K562 (cell line): ENCODE measurements at regions not wholly inside any gene's neighbourhood (a gene's known extent, or its start where the extent isn't known, plus 50 kb on each side); places are given as distances from the start of the nearest gene placed in this dataset.
A peak's percentile ranks its signal among the peaks of the same experiment; 100 is the strongest.

Source experiments
- CEBPB ChIP-seq: fragments of 450-650 bp; IDR thresholded peaks from 2 replicates; pipeline ENCODE4 v1.6.1; 2016; ENCODE audit warnings: missing genetic modification characterization, missing compliant biosample characterization
- NFIC ChIP-seq: fragments of 450-650 bp; IDR thresholded peaks from 2 replicates; pipeline ENCODE4 v1.6.1; 2017; ENCODE audit warnings: mild to moderate bottlenecking, inconsistent platforms
- RCOR1 ChIP-seq, 2 experiments: IDR thresholded peaks; 2 replicates each; pipeline ENCODE4 v1.6.1; 2012; ENCODE audit warnings: low read depth in 2 of 2, low read length in 2 of 2, borderline replicate concordance in 1 of 2, improper control_type of control experiment in 1 of 2
- U2AF2 ChIP-seq: fragments of 200-400 bp; formaldehyde crosslinking; optimal IDR thresholded peaks from 2 replicates; pipeline ENCODE3; 2017; ENCODE audit warnings: low read depth, mild to moderate bottlenecking, low read length
- ZKSCAN8 ChIP-seq: fragments of 200-800 bp; sonication (Bioruptor generic); IDR thresholded peaks from 2 replicates; pipeline ENCODE4 v1.6.1; 2016; ENCODE audit warnings: missing genetic modification characterization, missing compliant biosample characterization
- ZNF121 ChIP-seq: sonication (generic); formaldehyde crosslinking; conservative IDR thresholded peaks from 2 replicates; pipeline ENCODE4 v1.8.0; 2022; ENCODE audit warnings: missing genetic modification reagents
- TF ChIP-seq, protein P1 (sequence below): fragments of 450-650 bp; IDR thresholded peaks from one replicate; pipeline ENCODE4 v1.6.1; 2018; ENCODE audit warnings: mild to moderate bottlenecking, moderate library complexity; ENCODE audit not compliant: partially characterized antibody
- TF ChIP-seq, protein P2 (sequence below), 3 experiments: IDR thresholded peaks in 2 of 3; conservative IDR thresholded peaks in 1 of 3; 2 replicates each; pipeline ENCODE4 v1.5.1; 2011 to 2012; ENCODE audit warnings: low read length in 3 of 3, mild to moderate bottlenecking in 3 of 3, control low read depth in 2 of 3, improper control_type of control experiment in 1 of 3, inconsistent platforms in 1 of 3, low read depth in 1 of 3, mixed read lengths in 1 of 3, moderate library complexity in 1 of 3; ENCODE audit not compliant: insufficient read depth in 2 of 3
- TF ChIP-seq, protein P3 (sequence below): IDR thresholded peaks from 3 replicates; pipeline ENCODE4 v1.6.1; 2011; ENCODE audit warnings: borderline replicate concordance, mild to moderate bottlenecking, moderate library complexity; ENCODE audit not compliant: insufficient read length; ENCODE audit errors: extremely low read depth
- TF ChIP-seq, protein P4 (sequence below): sonication (generic); formaldehyde crosslinking; IDR thresholded peaks from 2 replicates; pipeline ENCODE4 v1.8.1; 2023; ENCODE audit warnings: missing genetic modification reagents, mild to moderate bottlenecking, borderline replicate concordance
- TF ChIP-seq, protein P5 (sequence below): fragments of 450-650 bp; IDR thresholded peaks from 2 replicates; pipeline ENCODE4 v1.6.1; 2018; ENCODE audit not compliant: partially characterized antibody

DNA sequence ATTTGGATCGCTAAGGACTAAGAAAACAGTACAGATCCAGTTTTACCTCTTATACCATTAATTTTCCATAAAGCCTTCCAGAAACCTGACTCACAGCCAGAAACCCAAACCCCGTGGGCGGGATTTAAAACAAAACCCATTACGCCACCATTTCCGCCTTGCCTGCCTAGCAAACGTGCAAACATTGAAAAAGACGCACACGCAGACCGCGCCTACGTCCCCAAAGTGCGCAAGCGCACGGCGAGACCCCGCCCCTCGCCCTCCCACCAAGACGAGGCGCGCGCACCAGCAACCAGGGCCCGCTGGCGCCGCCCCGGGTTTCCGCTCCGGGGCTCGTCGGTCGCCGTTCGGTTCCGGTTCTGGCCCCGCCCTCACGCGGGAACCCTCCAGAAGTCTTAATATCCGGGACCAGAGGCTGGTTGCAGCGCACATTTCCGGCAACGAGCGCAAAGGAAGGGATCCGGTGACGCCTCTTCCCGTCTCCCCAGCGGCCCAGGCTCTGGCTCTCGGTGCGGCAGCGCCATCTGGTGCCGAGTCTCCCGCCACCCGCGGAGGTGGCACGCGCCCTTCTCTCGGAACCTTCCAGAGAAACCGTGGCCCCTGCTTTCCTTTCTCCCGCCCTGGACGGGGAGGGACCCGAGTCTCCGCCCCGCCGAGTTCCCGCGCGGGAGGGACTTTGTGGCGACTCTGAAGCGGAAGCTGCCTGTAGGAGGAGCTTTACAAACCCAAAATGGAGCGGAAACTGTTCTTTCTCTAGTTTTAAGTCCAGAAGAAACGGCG is 256.9 kb upstream of the STARD13 start:
- no peak for TF ChIP-seq ZNF121
- peak; percentile 27; the same call in 1 of the 2 replicates for TF ChIP-seq NFIC
- TF ChIP-seq, protein P1, sequence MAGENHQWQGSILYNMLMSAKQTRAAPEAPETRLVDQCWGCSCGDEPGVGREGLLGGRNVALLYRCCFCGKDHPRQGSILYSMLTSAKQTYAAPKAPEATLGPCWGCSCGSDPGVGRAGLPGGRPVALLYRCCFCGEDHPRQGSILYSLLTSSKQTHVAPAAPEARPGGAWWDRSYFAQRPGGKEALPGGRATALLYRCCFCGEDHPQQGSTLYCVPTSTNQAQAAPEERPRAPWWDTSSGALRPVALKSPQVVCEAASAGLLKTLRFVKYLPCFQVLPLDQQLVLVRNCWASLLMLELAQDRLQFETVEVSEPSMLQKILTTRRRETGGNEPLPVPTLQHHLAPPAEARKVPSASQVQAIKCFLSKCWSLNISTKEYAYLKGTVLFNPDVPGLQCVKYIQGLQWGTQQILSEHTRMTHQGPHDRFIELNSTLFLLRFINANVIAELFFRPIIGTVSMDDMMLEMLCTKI = no peak
- TF ChIP-seq, protein P2, sequence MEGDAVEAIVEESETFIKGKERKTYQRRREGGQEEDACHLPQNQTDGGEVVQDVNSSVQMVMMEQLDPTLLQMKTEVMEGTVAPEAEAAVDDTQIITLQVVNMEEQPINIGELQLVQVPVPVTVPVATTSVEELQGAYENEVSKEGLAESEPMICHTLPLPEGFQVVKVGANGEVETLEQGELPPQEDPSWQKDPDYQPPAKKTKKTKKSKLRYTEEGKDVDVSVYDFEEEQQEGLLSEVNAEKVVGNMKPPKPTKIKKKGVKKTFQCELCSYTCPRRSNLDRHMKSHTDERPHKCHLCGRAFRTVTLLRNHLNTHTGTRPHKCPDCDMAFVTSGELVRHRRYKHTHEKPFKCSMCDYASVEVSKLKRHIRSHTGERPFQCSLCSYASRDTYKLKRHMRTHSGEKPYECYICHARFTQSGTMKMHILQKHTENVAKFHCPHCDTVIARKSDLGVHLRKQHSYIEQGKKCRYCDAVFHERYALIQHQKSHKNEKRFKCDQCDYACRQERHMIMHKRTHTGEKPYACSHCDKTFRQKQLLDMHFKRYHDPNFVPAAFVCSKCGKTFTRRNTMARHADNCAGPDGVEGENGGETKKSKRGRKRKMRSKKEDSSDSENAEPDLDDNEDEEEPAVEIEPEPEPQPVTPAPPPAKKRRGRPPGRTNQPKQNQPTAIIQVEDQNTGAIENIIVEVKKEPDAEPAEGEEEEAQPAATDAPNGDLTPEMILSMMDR (IDR thresholded peaks at IDR 0.05 in 2 of 3, conservative IDR thresholded peaks at IDR 0.05 in 1 of 3; ENCODE audit: insufficient read depth in 2 of 3, low read depth in 1 of 3, low read length in 3 of 3) = peak; percentile 72 to 81 (median 78)
- TF ChIP-seq, protein P3, sequence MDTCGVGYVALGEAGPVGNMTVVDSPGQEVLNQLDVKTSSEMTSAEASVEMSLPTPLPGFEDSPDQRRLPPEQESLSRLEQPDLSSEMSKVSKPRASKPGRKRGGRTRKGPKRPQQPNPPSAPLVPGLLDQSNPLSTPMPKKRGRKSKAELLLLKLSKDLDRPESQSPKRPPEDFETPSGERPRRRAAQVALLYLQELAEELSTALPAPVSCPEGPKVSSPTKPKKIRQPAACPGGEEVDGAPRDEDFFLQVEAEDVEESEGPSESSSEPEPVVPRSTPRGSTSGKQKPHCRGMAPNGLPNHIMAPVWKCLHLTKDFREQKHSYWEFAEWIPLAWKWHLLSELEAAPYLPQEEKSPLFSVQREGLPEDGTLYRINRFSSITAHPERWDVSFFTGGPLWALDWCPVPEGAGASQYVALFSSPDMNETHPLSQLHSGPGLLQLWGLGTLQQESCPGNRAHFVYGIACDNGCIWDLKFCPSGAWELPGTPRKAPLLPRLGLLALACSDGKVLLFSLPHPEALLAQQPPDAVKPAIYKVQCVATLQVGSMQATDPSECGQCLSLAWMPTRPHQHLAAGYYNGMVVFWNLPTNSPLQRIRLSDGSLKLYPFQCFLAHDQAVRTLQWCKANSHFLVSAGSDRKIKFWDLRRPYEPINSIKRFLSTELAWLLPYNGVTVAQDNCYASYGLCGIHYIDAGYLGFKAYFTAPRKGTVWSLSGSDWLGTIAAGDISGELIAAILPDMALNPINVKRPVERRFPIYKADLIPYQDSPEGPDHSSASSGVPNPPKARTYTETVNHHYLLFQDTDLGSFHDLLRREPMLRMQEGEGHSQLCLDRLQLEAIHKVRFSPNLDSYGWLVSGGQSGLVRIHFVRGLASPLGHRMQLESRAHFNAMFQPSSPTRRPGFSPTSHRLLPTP = no peak
- no peak for TF ChIP-seq ZKSCAN8 (CRISPR knock-in tag)
- TF ChIP-seq, protein P4, sequence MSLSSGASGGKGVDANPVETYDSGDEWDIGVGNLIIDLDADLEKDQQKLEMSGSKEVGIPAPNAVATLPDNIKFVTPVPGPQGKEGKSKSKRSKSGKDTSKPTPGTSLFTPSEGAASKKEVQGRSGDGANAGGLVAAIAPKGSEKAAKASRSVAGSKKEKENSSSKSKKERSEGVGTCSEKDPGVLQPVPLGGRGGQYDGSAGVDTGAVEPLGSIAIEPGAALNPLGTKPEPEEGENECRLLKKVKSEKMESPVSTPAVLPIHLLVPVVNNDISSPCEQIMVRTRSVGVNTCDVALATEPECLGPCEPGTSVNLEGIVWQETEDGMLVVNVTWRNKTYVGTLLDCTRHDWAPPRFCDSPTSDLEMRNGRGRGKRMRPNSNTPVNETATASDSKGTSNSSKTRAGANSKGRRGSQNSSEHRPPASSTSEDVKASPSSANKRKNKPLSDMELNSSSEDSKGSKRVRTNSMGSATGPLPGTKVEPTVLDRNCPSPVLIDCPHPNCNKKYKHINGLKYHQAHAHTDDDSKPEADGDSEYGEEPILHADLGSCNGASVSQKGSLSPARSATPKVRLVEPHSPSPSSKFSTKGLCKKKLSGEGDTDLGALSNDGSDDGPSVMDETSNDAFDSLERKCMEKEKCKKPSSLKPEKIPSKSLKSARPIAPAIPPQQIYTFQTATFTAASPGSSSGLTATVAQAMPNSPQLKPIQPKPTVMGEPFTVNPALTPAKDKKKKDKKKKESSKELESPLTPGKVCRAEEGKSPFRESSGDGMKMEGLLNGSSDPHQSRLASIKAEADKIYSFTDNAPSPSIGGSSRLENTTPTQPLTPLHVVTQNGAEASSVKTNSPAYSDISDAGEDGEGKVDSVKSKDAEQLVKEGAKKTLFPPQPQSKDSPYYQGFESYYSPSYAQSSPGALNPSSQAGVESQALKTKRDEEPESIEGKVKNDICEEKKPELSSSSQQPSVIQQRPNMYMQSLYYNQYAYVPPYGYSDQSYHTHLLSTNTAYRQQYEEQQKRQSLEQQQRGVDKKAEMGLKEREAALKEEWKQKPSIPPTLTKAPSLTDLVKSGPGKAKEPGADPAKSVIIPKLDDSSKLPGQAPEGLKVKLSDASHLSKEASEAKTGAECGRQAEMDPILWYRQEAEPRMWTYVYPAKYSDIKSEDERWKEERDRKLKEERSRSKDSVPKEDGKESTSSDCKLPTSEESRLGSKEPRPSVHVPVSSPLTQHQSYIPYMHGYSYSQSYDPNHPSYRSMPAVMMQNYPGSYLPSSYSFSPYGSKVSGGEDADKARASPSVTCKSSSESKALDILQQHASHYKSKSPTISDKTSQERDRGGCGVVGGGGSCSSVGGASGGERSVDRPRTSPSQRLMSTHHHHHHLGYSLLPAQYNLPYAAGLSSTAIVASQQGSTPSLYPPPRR (CRISPR knock-in tag) = no peak
- peak; percentile 31; the same call in 1 of the 2 replicates for TF ChIP-seq CEBPB (tag)
- no peak for TF ChIP-seq U2AF2
- TF ChIP-seq, protein P5, sequence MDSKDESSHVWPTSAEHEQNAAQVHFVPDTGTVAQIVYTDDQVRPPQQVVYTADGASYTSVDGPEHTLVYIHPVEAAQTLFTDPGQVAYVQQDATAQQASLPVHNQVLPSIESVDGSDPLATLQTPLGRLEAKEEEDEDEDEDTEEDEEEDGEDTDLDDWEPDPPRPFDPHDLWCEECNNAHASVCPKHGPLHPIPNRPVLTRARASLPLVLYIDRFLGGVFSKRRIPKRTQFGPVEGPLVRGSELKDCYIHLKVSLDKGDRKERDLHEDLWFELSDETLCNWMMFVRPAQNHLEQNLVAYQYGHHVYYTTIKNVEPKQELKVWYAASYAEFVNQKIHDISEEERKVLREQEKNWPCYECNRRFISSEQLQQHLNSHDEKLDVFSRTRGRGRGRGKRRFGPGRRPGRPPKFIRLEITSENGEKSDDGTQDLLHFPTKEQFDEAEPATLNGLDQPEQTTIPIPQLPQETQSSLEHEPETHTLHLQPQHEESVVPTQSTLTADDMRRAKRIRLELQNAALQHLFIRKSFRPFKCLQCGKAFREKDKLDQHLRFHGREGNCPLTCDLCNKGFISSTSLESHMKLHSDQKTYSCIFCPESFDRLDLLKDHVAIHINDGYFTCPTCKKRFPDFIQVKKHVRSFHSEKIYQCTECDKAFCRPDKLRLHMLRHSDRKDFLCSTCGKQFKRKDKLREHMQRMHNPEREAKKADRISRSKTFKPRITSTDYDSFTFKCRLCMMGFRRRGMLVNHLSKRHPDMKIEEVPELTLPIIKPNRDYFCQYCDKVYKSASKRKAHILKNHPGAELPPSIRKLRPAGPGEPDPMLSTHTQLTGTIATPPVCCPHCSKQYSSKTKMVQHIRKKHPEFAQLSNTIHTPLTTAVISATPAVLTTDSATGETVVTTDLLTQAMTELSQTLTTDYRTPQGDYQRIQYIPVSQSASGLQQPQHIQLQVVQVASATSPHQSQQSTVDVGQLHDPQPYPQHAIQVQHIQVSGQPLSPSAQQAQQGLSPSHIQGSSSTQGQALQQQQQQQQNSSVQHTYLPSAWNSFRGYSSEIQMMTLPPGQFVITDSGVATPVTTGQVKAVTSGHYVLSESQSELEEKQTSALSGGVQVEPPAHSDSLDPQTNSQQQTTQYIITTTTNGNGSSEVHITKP = peak; percentile 28
- no peak for TF ChIP-seq RCOR1 (IDR thresholded peaks at IDR 0.05; ENCODE audit: borderline replicate concordance in 1 of 2, low read depth in 2 of 2, low read length in 2 of 2)
